ENCODE measurements at regions not wholly inside any gene's neighbourhood (a gene's known extent, or its start where the extent isn't known, plus 50 kb on each side); places are given as distances from the start of the nearest gene placed in this dataset.

GRCh38 chrX:3181846-3182245 is 140.6 kb downstream of the ARSF start:
- Histone ChIP-seq H2AFZ (ENCODE audit: low read length) (no peak overlapping the region), H3K79me1 (ENCODE audit: insufficient read depth, low read depth, low read length, poor library complexity, severe bottlenecking) (no peaks in the 10 kb centered on the region), H2AK5ac (ENCODE audit: insufficient read length, low read length) (no peak overlapping the region), H3K9me3 (ENCODE audit: control insufficient read depth, low read depth, low read length) (no peaks in the 10 kb centered on the region), H4K8ac (replicated peaks; ENCODE audit: insufficient read length, low read depth, low read length) (no peak overlapping the region), H3K4ac (ENCODE audit: low read depth, low read length) (no peak overlapping the region), H3K27me3 (ENCODE audit: insufficient read depth, low read length) (no peaks in the 10 kb centered on the region), H3K4me1 (ENCODE audit: insufficient read depth, low read length) (peaks cover 3% of the 10 kb centered on the region; the same call in 1 of the 2 replicates), H2BK20ac (ENCODE audit: low read depth, low read length, poor library complexity, severe bottlenecking) (no peak overlapping the region), H2BK15ac (ENCODE audit: low read depth, low read length) (no peak overlapping the region), H3K9ac (ENCODE audit: extremely low read depth, insufficient read length, low read length) (no peak overlapping the region), H3T11ph (ENCODE audit: low read length) (no peak overlapping the region), H4K5ac (ENCODE audit: insufficient read length, low read depth, low read length) (no peak overlapping the region), H3K4me2 (ENCODE audit: insufficient read depth, insufficient read length, low read length) (no peak overlapping the region), H3K18ac (ENCODE audit: insufficient read length, low read depth, low read length) (no peak overlapping the region), H2BK120ac (ENCODE audit: low read depth, low read length, poor library complexity, severe bottlenecking) (no peak overlapping the region), H3K23me2 (ENCODE audit: insufficient read length, low read depth, low read length, poor library complexity, severe bottlenecking) (no peaks in the 10 kb centered on the region), H3K56ac (ENCODE audit: insufficient read length, low read depth, low read length) (no peak overlapping the region), H4K20me1 (ENCODE audit: control insufficient read depth, insufficient read depth, insufficient read length) (no peaks in the 10 kb centered on the region), H2BK12ac (ENCODE audit: insufficient read length, low read depth, low read length) (no peak overlapping the region), H3K79me2 (ENCODE audit: insufficient read depth, low read length) (no peaks in the 10 kb centered on the region), H3K14ac (ENCODE audit: insufficient read depth, low read length) (no peak overlapping the region), H4K91ac (ENCODE audit: insufficient read length, low read depth, low read length) (no peak overlapping the region), H2BK5ac (ENCODE audit: insufficient read length, low read length) (no peak overlapping the region), H3K23ac (ENCODE audit: insufficient read length, low read depth, low read length) (no peak overlapping the region), H3K27ac (ENCODE audit: insufficient read length, low read depth, low read length) (no peak overlapping the region)
- H3K27ac Mint-ChIP-seq: no peak overlapping the region
- H3K27me3 Mint-ChIP-seq (ENCODE audit: low read depth): no peaks in the 10 kb centered on the region
- peaks cover 0 to 2% of the 10 kb centered on the region in 2 experiments; a peak in 1 of 5 replicates for H3K9me3 Mint-ChIP-seq
- no CpG with 5 or more reads among the region's 1 CpG for WGBS (ENCODE audit: extremely low coverage, insufficient read length, low lambda C conversion rate)
- TF ChIP-seq CTCF (conservative IDR thresholded peaks at IDR 0.05): no peak
- H3K4me3 Mint-ChIP-seq: no peak overlapping the region
- H3K4me1 Mint-ChIP-seq: peaks cover 25 to 26% of the 10 kb centered on the region in 2 experiments
- H3K36me3 Mint-ChIP-seq (ENCODE audit: insufficient read depth in 1 of 3, low read depth in 3 of 3): no peaks in the 10 kb centered on the region; a peak in 1 of 7 replicates
- no peak for DNase-seq
